SK-N-SH treated with all-trans-retinoic acid at 6 μM for 48 hours (cell line): ENCODE measurements at regions not wholly inside any gene's neighbourhood (a gene's known extent, or its start where the extent isn't known, plus 50 kb on each side); places are given as distances from the start of the nearest gene placed in this dataset.

Experiments used
- ATAC-seq: fragments of 200-7000 bp; cut with Tn5 transposase; 3 replicates; pipeline ENCODE4 v1.9.1; 2020; ENCODE audit warnings: mild to moderate bottlenecking, moderate library complexity
- ARNTL ChIP-seq: fragments of 450-650 bp; formaldehyde crosslinking; IDR thresholded peaks from 2 replicates; pipeline ENCODE4 v1.5.0; 2020; ENCODE audit warnings: low read depth, mild to moderate bottlenecking, moderate library complexity, borderline replicate concordance
- BACH2 ChIP-seq: fragments of 250-450 bp; sonication (Bioruptor Pico); IDR thresholded peaks from 2 replicates; pipeline ENCODE4 v1.9.0; 2021; ENCODE audit warnings: mild to moderate bottlenecking, borderline replicate concordance
- ZC3H10 ChIP-seq: fragments of 250-450 bp; sonication (Bioruptor Pico); IDR thresholded peaks from 2 replicates; pipeline ENCODE4 v1.5.1; 2021; ENCODE audit warnings: mild to moderate bottlenecking, moderate library complexity
- ZFP30 ChIP-seq: fragments of 450-650 bp; formaldehyde crosslinking; IDR thresholded peaks from 2 replicates; pipeline ENCODE4 v1.5.0; 2022; ENCODE audit warnings: mild to moderate bottlenecking, moderate library complexity
- TF ChIP-seq, protein P1 (sequence below): fragments of 250-450 bp; sonication (Bioruptor Pico); IDR thresholded peaks from 2 replicates; pipeline ENCODE4 v1.8.0; 2021; ENCODE audit warnings: low read depth, mild to moderate bottlenecking, moderate library complexity, borderline replicate concordance

DNA sequence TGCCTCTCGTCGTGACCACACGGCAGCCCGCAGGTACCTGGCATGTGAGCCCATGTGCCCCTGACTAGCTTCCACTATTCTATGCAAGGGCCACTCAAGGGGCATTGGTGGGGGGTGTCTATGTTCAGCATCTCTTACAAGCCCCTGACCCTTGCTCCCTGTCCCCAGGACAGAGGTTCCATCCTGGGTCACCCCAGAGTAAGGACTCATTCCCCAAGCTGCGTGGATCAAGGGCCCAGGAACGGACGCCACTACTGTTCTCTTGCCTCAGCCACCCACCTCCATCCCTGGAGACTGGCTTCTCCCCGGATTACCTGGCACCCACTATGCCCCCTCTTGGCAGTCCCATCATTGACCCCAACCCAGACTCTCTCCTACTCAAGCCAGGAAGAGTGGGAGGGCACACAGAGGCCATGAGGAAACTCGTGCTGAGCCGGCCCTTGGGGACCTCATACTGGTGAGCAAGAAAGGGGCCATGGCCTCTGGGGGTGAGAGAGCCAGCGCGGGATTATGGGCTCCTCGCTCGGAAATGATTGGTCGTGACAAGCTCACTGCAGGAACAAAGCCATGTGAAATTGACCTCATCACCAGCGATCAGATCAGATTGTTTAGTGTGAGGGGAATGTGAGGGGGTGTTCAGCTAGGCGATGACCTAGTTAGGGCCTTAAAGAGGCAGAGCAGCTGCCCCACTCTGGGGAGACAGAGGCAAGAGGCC lies 50.1 kb upstream of the PJA1 start:
- ATAC-seq, result no peak

More for the DNA sequence above, 50.1 kb upstream of the PJA1 start:
- TF ChIP-seq ZFP30 (CRISPR knock-in tag) (no peak), ARNTL (CRISPR knock-in tag) (no peak), BACH2 (CRISPR knock-in tag) (no peak), ZC3H10 (CRISPR knock-in tag) (no peak)
- TF ChIP-seq, protein P1, sequence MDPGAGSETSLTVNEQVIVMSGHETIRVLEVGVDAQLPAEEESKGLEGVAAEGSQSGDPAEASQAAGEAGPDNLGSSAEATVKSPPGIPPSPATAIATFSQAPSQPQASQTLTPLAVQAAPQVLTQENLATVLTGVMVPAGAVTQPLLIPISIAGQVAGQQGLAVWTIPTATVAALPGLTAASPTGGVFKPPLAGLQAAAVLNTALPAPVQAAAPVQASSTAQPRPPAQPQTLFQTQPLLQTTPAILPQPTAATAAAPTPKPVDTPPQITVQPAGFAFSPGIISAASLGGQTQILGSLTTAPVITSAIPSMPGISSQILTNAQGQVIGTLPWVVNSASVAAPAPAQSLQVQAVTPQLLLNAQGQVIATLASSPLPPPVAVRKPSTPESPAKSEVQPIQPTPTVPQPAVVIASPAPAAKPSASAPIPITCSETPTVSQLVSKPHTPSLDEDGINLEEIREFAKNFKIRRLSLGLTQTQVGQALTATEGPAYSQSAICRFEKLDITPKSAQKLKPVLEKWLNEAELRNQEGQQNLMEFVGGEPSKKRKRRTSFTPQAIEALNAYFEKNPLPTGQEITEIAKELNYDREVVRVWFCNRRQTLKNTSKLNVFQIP, result no peak
